ENCODE measurements at regions not wholly inside any gene's neighbourhood (a gene's known extent, or its start where the extent isn't known, plus 50 kb on each side); places are given as distances from the start of the nearest gene placed in this dataset.

GRCh38 chr19:28927456-28927855, 285.5 kb downstream of the UQCRFS1 start:
- DNase-seq, result no peak

DNA sequence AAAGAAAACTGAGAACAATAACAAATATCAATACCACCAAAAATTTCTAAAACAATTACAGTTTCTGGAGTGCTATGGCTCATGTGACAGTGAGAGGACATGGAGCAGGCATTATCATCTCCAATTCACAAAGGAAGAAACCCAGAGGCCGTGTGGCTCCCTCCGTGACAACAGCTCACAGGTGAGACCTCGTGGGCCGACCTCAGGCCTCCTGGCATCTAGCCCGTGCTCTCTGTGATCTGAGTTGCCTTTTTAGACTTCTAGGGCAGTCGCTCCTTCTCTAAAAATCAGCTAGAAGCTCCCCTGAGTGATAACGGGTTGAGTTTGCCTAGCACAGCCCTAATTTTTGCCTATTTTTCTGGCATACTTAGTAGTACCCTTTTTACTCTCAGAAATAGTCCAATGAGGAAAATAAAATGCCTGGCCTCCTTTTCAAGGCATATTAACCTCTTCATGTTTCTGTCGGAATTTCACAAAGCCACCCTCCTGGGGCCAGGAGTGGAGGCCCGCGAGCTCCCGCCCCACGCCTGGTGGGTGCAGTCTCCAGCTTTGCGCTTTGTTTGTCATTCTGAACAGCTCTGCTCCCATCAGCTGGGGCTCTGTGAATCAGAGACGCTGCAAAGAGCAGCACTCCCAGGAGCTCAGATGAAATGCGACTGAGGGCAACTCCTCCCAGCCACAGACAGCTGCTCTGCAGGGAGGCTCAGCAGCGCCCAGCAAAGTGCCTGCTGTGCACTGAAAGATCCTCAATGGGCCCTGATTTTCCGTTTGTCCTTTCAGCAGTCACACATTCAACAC, 292.5 kb downstream of the UQCRFS1 start:
- no peak for DNase-seq

DNA sequence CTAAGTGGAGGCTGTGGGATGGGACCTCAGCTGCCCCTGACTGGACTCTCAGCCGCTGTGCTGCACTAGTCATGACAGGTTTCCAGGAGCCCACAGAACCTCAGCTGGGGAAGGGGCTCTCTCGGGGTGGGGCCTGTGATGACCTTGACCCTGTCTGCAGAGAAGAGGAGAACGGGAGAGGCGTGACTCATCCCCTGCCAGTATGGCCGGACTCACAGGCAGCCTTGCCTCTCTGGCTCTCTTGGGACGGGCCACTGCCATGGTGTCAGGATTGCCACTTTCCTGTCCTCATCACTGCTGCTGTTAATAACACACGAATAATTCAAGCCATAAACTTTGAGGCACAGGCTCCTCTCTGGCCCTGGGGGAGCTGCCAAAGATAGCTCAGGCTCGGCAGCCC, 295.3 kb downstream of the UQCRFS1 start:
- no peak for DNase-seq

DNA sequence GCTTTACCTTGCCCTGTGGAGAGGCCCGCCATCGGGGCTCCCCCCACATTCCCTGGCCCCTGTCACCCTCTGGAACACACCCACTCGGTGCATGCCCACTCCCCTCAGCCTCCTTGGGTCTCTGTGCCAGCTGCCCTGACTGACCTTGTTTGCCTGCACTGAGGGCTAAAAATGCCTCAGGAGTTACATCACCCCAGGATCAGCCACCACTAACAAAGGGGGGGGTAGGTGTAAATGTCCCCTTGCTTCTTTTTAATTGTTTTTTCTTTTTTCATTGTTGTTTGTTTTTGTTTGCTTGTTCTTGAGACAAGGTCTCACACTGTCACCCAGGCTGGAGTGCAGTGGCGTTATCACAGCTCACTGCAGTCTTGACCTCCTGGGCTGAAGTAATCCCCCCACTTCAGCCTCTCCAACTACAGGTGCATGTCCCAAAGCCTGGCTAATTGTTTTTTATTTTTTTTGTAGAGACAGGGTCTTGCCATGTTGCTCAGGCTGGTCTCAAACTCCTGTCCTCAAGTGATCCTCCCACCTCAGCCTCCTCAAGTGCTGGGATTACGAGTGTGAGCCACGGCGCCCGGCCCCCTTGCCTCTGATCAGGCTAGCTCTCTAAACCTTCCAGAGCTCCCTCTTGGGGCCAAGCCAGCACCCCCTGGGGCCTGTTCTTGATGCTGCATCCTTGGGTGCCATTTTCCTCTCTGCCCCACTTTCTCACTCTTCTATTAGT, 297.1 kb downstream of the UQCRFS1 start:
- DNase-seq, result no peak

GRCh38 chr19:28915202-28915601, 297.7 kb downstream of the UQCRFS1 start:
- DNase-seq, result no peak

DNA sequence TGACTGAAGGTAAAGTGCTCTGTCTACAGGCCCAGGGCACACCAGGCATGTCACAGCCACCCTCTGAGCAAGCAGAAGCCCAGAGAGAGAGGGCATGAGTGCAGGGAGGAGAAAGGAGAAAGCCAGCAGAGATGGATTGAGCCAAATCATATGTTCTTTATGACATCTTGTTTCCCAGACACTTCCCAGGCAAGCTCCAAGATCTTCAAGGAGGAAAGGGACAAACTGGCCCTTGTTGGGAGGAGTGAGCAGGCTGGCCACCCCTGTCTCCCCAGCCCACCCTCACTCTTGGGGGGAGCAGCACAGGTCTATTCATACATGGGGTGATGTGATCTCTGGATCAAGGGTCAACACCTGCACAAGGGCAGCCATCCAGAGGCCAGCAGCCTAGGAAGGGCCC, 298.8 kb downstream of the UQCRFS1 start:
- no peak for DNase-seq

GRCh38 chr19:28913626-28914025, 299.3 kb downstream of the UQCRFS1 start:
- no peak for DNase-seq

GRCh38 chr19:28908941-28909340, 304.0 kb downstream of the UQCRFS1 start:
- DNase-seq, result no peak

GRCh38 chr19:28907534-28907933, 305.4 kb downstream of the UQCRFS1 start:
- no peak for DNase-seq

DNA sequence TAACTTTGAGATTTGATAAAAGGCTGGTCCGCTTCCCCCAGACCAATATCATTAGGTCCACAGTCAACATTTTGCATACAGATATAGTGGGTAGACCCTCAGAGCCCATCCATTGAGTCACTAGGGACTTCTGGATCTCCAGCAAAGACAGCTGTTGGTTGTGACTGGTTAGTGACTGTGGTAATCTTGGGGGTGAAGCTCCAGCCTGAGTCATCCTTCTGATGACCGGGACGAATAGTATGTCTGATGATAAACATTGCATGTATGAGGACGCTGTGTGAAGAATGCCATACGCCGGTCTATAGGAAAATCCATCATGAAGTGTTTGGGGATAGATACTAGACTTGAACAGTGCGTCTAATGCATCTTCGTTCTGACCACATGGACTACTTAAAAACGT, 307.0 kb downstream of the UQCRFS1 start:
- no peak for DNase-seq

DNA sequence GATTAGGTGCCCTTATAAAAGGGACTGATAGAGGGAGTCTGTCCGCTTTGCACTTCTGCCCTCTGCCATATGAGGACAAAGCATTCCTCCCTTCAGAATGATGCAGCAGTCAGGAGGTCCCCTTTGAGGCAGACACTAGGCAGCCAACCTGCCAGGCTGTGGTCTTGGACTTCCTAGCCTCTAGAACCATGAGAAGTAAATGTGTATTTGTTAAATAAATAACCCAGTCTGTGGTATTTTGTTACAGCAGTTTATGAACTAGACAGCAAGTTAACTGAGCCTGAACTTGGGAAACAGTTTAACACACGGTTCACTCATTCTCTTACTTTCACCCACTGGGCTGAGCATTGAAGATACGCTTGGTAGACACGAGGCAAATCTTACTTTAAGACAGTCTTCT, 313.2 kb downstream of the UQCRFS1 start:
- DNase-seq, result no peak

GRCh38 chr19:28898249-28898648, 314.7 kb downstream of the UQCRFS1 start:
- DNase-seq, result no peak

GRCh38 chr19:28889941-28890670, 322.8 kb downstream of the UQCRFS1 start:
- DNase-seq, result no peak

GRCh38 chr19:28887920-28888618, 324.9 kb downstream of the UQCRFS1 start:
- no peak for DNase-seq

- DNase-seq, result no peak
Measured at GRCh38 chr19:28886708-28887107, 326.2 kb downstream of the UQCRFS1 start.

DNA sequence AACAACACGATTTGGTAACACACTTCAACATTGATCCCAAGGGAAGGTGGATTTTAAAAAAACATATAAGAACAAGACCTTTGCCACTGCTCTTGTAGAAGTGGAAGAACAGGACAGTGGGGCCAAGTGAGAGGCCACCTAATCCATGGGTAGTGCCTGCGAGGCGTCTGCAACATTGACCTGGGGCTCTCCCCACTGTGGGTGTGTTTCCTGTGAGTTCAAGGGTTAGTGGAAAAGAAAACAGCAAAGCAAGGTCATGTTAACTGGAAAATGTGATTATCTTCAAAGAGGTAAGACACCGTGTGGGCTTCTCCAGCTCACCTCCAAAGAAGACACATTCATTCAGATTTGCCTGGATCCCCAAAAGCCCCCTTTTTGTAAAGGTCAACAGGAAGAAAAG, 327.0 kb downstream of the UQCRFS1 start:
- no peak for DNase-seq

- DNase-seq, result no peak
Measured at GRCh38 chr19:28884786-28885476, 328.0 kb downstream of the UQCRFS1 start.

DNA sequence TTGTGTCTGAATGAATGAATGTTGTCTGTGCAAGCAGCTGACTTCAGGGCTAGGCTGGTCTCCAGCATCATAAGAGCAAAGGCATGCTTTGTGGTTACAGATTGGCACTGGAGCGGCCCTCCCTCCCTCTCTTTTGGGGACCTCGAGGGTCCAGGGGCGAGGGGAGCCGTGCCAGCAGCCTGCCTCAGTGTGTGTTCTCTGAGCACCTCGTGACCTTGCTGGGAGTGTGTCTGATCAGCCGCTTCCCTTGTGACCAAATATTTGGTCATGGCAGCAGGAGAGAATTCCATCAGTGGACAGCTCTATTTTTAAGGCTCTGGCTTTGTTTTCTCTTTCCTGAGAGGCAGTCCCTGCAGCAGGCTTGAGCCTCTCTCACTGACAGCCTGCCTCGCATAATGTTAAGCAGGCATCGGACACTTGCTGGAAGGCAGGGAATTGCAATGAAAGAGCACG, 329.7 kb downstream of the UQCRFS1 start:
- DNase-seq, result no peak

- DNase-seq, result no peak
Measured at GRCh38 chr19:28882818-28883217, 330.1 kb downstream of the UQCRFS1 start.

GRCh38 chr19:28881616-28882015, 331.3 kb downstream of the UQCRFS1 start:
- DNase-seq, result no peak

DNA sequence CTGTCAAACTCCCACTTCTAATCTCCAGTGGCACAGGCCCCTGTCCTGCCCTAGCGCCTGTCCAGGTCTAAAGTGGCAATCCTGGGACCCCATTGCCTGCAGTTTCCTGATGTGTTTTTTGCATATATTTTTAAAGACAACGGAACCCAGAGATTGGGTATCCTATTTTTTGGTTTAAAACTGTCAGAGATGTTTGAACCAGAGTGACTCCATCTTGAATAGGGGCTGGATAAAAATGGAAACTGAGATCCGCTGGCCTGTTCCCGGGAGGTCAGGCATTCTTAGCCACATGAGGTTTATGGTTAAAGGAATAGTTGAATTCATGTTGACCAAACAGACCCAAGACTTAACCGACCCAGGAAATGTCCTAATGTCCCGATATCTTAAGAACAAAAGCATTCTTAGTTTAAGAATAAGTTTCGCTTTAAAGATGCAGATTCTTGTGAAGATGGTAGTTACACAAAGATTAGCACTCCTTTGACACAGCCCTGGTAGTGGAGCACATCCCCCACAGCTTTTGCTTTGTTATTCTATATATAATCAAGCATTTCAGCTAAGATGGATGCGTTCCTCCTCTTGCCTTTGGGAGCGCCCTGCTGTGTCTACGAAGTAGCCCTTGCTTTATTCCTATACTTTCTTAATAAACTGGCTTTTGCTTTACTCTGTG, 332.1 kb downstream of the UQCRFS1 start:
- DNase-seq, result no peak
